Right ventricle myocardium superior (tissue), 1 donor: ENCODE measurements at regions not wholly inside any gene's neighbourhood (a gene's known extent, or its start where the extent isn't known, plus 50 kb on each side); places are given as distances from the start of the nearest gene placed in this dataset.

ENCODE experiments used
- ATAC-seq: fragments of 200-7000 bp; cut with Tn5 transposase; one replicate; pipeline ENCODE4 v1.9.1; 2020; ENCODE audit warnings: mild to moderate bottlenecking; ENCODE audit not compliant: poor library complexity
- DNase-seq: peaks from one replicate; pipeline ENCODE4 v3.0.0-alpha.2; 2020
- intact Hi-C: fragments of 100-400 bp; cut with DNase I; formaldehyde crosslinking; loops from one replicate; pipeline ENCODE4 v1.11.2; 2022
- donor health status: DM: no; HTN: yes; CAD: no; lungs with severe emphysema.

DNA sequence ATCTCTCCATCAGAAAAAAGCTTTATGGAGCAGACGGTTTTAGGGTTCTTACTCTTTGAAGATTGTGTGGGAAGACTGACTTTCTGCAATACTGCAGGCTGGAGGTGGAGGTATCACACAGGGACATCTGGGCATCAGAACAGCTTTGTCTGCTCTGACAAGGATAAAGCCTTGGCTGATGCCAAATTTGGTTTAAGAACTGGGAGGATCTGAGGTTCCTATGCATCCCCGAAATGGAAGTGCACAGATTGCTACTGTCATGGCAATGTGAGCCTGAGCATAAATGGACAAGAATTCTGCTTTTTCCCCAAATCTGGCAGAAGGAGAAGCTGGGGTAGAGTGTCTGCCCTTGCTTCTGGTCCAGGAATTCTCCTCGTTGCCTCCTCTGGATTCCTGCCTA lies 424.3 kb downstream of the SLC4A3 start:
- intact Hi-C loops, result no loop called here
- ATAC-seq (no peak), DNase-seq (no peak)

GRCh38 chr2:220053919-220054318 lies 426.5 kb downstream of the SLC4A3 start:
- DNase-seq (no peak), ATAC-seq (no peak)
- intact Hi-C loops, result no loop called here

GRCh38 chr2:220057391-220057790 lies 430.0 kb downstream of the SLC4A3 start:
- DNase-seq (no peak), ATAC-seq (no peak)
- intact Hi-C loops, result no loop called here

DNA sequence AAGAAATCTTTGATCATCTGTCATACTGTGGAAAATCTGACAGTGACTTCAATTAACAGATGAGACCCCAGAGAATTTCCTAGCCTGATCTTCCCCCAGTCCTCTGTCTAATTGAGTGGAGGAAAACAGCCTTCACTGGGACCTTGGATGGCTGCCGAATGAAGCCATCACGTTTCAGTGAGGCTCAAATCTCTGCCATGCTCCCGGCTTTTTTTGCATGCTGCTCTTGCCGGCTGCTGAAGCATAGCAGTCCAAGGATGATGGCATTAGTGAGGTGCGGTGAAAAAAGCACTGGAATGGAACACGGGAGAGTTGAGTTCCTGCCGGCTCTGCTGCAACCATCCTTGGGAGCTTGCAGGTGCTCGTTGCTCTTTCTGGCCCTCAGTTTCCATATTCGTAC lies 430.5 kb downstream of the SLC4A3 start:
- no peak for DNase-seq
- intact Hi-C loops, result no loop called here

DNA sequence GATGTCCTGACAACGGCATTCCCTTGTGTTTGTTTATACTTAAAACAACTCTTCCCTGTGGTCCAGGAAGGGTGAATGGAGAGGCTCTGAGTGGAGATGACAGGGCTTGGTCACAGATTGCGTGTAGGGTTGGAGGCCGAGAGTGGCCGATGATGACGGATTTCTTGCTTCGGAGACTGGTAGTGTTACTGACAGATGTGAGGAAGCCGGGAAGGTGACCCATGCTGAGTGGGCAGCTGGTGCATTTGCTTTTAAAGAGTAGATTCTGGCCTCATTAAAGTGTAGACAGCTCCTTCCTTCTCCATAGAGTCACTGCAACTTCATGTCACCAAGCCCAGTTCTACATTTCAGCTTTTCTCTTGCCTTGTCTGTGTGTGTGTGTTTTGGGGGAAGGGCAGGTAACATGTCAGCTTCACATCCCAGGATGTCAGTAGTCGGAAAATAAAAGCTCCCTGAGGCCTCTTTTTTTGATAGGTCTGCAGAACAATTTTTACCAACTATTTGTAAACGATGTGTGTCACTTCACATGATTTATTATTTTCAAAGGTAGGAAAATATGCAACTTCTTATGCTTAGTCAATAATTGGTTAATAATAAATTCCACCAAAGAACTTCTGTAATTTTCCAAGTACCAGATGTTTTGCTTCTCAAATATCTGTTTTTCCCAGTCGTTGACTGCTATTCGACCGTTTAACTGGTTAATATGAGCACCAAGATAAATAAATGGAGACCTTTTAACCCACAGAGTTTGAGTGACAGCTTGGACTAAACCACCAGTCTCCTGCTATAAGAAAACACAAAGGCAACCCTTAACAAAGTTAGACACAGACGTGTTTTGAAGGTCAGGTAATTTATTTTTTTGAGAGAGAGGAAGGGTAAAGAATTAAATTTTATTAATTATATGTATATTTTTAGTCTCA lies 436.9 kb downstream of the SLC4A3 start:
- intact Hi-C loops, result no loop called here
- ATAC-seq (no peak), DNase-seq (no peak)

More for the DNA sequence above, 430.5 kb downstream of the SLC4A3 start:
- no peak for ATAC-seq

DNA sequence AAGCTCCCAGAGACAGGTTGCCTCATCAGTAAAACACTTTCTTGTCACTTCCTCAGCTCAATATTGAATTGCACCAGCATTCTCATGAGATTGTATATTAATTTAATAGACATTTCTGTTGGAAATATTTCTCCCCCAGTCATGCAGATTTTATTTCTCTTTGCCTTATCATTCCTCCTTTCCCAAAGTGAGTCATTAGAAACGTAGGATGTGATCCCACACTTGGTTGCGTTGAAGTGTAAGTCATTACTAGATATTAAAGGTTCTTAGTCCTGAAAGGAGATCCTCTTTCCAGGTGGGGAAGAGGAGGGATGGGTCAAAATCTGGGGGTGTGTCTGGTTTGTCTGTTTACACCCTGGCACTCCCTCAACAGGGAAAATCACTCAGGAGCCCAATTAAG lies 438.2 kb downstream of the SLC4A3 start:
- no peak for ATAC-seq
- intact Hi-C loops, result no loop called here
- no peak for DNase-seq

DNA sequence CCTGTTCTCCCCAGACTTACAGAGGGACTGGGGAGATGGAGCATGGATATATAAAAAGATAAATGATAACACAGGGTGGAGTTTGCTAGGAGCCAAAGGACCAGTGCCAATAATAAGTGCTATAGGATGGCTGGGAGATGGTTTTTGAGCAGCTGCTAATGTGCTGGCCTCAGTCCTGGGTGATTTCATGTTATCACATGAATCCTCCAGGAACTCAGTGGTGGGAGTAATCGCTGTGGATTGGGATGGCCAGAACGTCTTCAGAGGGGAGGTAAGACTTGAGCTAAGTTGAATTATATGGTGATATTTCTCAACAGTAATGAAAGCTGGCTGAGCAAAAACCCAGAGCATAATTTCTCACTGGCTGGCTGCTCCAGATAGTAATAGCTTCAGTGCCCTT lies 441.4 kb downstream of the SLC4A3 start:
- no peak for ATAC-seq
- no peak for DNase-seq
- intact Hi-C loops, result no loop called here

DNA sequence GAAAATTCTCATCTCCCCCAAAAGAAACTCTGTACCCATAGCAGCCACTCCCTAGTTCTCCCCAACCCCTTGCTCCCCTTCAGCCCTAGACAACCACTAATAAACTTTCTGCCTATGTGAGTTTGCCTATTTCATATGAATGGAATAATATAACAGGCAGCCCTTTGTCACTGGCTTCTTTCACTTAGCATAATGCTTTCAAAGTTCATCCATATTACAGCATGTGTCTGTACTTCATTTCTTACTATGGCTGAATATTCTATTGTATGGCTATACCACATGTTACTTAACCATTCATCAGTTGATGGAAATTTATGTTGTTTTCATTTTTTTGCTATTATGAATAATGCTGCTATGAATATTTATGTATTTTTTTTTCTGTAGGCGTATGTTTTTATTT lies 442.9 kb downstream of the SLC4A3 start:
- intact Hi-C loops, result no loop called here
- DNase-seq (no peak), ATAC-seq (no peak)

DNA sequence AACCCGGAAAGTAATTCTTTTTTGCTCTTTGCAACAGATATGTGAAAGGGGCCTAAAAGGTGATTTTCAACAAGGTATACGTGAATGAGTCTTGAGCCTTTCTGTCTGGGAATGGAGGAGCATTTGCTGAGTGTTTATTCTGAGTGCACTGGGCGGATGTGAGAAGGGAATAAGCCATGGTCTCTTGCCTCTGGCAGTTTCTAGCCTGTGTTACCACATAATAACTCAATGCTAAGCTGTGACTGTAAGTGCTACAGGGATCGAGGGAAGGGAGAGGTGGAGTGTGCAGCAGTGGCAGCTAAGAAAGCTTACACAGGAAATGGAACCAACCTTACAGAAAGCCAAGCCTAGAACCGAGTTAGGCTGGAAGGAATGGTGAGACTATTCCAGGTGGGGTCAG lies 444.3 kb downstream of the SLC4A3 start:
- no peak for ATAC-seq
- intact Hi-C loops, result no loop called here

DNA sequence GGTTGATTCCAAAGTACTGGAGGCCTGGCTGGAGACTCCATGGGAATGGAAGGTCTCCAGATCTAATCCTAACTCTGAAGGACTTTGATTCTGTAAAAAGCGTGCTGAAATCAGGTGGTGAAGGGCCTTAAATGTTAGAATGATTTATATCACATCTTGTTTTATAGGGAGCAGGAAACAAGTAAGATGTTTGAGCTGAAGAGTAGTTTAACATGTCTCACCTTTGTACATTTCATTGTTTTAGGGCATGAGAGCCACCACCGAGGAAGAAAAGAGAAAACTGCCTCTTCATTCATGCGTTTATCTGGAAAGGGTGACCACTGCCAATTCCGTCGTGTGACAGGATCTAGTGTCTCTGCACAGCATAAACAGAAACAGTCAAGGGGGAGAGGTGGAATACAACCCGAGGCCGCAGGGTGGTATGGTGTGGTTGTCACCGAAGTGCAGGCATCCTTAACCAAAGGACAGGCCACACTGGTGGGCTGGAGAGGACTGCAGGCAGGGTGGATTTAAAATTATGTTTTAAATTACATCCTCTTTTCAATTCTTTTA lies 445.3 kb downstream of the SLC4A3 start:
- no peak for DNase-seq
- intact Hi-C loops, result no loop called here
- ATAC-seq, result no peak

More for the DNA sequence above, 444.3 kb downstream of the SLC4A3 start:
- DNase-seq, result no peak

DNA sequence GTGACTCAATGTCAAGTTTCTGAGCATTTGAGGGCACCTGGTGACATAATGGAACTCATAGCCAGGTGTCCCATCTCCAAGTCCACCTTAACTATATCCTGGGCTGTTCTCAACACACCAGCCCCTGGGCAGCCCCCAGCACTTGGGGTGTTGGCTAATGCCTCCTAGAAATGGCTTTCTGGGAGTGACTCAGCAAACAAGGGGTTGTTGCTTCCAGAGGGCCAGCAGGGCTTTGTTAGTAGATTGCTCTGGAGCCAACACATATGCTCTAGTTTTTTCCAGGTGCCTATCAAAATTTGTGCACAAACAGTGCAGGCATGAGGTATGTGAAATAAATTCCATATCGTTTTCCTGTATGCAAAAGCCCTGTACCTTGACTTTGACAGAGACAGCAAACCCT lies 448.4 kb downstream of the SLC4A3 start:
- no peak for DNase-seq
- ATAC-seq, result no peak
- intact Hi-C loops, result no loop called here

DNA sequence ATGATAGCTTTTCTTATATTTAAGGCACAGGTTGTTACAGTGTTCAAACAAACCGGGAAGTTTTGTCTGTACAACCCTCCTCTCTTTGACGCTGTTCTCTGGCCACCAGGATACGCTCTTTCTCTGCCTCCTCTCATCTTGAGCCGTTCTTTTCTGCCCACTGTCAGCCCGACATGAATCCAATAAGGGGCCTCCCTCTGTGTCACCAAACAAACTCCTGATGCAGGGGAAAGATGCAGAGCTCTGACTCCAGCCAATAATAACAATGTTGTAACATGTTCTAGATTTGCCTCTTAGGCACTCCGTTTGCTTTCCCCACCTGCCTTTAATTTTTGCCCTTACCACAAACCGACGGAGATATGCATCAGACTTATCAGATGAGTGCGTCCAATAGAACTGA lies 449.3 kb downstream of the SLC4A3 start:
- DNase-seq (no peak), ATAC-seq (peak; percentile 86)
- intact Hi-C loops, result no loop called here

GRCh38 chr2:220077488-220077887 lies 450.1 kb downstream of the SLC4A3 start:
- intact Hi-C loops, result no loop called here
- ATAC-seq, result peak; percentile 72
- no peak for DNase-seq

DNA sequence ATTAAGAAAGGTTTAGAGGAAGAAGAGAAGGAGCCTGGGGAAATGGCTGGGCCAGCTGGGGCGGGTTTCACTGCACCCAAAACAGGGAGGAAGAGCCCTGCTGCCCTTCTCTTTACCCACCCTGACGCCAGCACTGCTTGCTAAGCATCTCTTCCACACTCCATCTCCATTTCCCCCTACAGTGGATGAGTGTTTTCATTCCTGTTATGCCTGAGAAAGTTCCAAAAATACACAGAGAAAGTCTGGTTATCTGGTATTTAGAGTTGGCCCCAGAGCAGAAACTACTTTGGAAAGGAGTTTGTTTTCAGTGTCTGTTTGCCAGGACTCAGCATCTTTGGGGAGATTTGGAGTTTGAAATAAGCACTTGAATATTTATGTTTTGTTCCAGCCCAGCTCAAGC lies 451.0 kb downstream of the SLC4A3 start:
- no peak for DNase-seq
- intact Hi-C loops, result no loop called here

GRCh38 chr2:220079595-220079994 lies 452.2 kb downstream of the SLC4A3 start:
- ATAC-seq (no peak), DNase-seq (no peak)
- intact Hi-C loops, result no loop called here

More for the DNA sequence above, 451.0 kb downstream of the SLC4A3 start:
- peak; percentile 73 for ATAC-seq

- intact Hi-C loops, result no loop called here
- ATAC-seq, result no peak
Measured at GRCh38 chr2:220081171-220081570, 453.7 kb downstream of the SLC4A3 start.

GRCh38 chr2:220090050-220090449 lies 462.6 kb downstream of the SLC4A3 start:
- no peak for DNase-seq
- intact Hi-C loops, result no loop called here
- no peak for ATAC-seq

More at GRCh38 chr2:220081171-220081570, 453.7 kb downstream of the SLC4A3 start:
- DNase-seq, result no peak

DNA sequence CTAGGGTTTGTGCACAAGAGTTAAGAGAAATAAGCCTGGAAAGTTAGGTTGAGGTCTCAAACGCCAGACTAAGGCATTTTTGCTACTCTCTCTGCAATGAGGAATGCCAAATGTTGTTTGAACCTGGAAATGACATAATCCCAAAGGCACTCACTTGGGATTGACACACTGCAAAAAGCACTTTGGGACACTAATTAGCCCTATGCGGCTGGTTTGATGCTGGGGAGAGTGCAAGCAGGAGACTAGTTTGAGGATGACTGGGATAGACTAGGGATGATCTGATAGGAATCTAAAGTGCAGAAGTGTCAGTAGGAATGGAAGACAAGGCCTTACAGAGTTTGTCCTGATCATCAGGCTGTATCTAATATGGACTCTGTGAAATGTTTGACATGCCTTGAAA lies 469.0 kb downstream of the SLC4A3 start:
- no peak for ATAC-seq

GRCh38 chr2:220101980-220102379 lies 474.6 kb downstream of the SLC4A3 start:
- intact Hi-C loops, result no loop called here
- ATAC-seq (no peak), DNase-seq (no peak)

More for the DNA sequence above, 469.0 kb downstream of the SLC4A3 start:
- no peak for DNase-seq
- intact Hi-C loops, result no loop called here

DNA sequence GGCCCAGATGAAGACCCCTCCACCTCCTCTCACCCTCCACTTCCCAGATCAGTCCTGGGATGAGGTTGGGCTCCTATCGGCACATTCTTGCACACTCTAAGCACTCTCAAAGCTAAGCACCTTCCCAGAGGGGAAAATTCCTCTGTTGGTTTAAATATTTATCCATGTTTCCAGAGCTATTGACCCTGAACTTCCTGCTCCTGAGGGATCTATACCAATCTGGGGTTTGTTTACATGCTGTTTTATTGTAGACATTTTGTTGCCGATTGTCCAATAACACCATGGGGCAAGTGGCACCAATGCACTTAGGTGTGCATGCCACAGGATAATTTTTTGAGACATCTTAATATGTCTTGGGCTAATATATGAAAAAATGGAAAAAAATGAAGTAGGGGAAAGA lies 476.2 kb downstream of the SLC4A3 start:
- no peak for DNase-seq
- no peak for ATAC-seq
- intact Hi-C loops, result no loop called here
